ENCODE measurements at regions not wholly inside any gene's neighbourhood (a gene's known extent, or its start where the extent isn't known, plus 50 kb on each side); places are given as distances from the start of the nearest gene placed in this dataset.

DNA sequence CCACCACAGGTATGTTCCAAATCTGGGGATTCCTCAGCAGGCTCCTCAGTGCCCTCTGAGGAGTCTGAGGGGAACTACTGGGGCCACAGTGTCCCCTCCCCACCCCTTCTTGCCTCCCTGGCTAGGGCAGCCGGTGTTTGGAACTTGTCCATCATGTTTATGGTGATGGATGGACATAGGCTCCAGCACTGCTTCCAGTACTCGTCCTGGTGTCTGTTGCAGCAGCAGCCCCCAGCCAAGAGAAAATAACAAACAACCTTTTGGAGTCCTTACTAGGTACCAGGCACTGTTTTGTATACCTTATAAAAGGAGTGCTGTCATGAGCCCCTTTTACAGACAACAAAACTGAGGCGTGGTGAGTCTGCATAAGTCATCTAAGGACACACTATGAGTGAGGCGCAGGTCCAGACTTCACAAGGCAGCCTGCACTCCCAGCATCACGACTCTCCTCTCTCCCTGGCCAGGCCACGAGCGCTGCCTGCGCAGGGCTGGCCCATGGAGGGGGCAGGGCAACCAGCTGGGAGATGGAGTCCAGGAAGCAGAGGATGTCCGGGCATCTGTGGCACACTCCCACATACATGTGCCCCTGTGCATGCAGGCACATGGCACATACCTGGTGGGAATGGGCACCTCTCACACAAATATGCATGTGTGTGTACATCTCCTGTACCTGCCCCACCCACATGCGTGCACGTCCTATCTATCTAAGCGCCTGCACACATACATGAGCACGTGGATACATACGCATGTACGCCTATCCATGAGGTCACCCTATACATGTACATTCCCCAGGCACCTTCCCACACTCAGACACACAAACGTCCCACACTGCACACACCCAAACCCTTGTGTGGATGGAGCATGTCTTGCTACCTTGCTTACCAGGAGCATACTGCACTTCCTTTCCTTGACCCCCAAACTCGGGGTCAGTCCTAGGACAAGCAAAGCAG, 152.7 kb downstream of the VEGFA start:
- DNase-seq (ENCODE audit: low spot score), result no peak

DNA sequence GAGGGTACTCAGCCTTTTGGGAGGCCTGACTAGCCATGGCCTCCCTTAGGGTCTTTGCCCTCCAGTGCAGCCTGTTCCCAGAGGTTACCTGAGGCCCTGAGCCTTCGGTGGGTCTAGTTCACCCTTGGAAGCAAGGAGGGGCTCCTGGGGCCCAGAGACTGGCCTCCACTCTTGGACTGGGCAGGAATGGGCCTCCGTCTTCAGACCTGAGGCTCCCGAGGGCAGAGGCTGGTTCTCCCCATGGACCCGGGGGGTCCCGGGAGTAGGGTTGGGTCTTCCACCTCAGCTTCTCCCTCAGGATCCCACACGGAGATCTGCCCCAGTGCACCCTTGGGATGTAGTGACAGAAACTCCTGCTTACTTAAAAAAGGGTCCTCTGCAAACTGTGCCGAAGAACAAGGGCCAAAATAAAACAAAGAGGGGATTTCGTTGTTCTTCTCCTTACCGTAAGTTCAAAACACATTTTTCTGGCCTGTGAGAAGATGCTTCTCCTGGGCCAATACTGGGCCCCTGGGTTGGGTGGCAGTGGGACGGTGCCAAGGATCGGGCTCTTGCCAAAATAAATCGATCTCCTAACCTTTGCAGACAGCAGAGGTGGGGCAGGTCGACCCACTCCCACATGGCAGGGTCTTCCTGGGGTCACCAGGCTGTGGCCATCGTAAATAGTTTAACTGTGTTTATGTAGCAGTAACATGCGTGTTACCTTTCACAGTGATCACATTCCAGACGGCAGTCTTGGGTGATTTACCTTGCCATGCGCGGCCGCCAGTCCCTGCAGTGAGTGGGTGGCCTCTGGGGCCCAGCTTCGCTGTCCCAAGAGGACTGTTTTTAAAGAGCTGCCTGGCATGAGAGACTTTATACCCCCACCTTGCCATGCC, 151.8 kb downstream of the VEGFA start:
- DNase-seq (ENCODE audit: low spot score), result no peak

DNA sequence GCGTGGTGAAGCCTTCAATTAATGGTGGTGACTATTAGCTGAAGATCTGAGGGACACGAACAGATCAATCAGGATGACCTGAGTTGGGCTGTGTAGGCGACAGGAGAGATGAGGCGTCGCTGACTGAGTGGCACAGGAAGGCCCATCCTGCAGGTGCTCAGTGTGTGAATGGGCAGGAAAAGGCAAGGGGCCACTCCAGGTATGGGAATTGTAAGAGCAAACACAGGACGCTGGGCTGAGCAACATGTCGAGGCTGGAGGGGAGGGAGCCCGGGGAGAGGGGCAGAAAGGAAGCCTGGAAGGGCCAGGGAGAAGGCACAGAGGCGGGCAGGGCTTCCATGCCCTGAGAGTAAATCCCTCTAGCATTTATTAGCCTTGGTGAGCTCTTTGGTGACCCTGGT, 151.0 kb downstream of the VEGFA start:
- no peak for DNase-seq (ENCODE audit: low spot score)

DNA sequence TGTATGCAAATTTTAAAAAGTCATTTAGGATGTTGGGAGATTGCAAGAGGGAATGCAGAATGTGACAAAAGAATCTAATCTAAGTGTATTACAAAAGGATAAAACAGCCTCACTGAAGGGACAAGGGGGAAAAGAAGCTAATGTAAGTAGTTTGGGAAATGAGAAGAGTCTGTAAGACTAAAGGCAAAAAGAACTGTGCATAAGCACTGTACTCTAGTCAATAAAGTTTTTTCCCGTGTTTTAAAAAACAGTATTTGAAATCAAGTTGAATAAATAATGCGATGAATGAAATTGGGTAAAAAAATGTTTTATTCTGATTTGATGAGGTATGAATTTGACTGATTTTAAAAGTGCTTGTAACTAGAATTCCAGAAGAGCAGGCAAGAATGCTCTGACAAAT, 149.8 kb downstream of the VEGFA start:
- no peak for DNase-seq (ENCODE audit: low spot score)

DNA sequence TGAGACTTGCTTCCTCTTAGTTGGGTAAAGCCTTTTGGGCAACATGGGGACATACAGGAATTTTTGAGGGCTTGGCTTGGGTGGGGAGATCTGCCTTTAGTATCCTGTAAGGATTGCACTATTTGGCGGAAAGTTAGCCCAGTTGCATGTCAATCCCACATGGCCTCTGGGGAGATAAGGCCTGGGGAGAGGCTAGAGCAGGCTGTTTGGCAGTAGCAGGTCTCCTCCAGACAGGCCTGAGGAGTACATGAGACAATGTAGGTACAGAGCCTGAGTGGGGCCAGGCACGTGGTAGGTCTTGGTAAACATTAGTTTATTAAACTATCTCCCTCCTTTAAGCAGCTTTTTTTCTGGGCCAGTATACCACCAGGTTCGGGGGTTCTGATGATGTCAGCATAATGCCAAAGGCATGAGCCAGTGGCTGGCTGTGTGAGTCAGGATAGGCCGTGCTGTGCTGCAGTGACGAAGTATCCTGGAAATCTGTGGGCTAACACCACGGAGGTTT, 147.9 kb downstream of the VEGFA start:
- DNase-seq (ENCODE audit: low spot score), result peak; percentile 83

DNA sequence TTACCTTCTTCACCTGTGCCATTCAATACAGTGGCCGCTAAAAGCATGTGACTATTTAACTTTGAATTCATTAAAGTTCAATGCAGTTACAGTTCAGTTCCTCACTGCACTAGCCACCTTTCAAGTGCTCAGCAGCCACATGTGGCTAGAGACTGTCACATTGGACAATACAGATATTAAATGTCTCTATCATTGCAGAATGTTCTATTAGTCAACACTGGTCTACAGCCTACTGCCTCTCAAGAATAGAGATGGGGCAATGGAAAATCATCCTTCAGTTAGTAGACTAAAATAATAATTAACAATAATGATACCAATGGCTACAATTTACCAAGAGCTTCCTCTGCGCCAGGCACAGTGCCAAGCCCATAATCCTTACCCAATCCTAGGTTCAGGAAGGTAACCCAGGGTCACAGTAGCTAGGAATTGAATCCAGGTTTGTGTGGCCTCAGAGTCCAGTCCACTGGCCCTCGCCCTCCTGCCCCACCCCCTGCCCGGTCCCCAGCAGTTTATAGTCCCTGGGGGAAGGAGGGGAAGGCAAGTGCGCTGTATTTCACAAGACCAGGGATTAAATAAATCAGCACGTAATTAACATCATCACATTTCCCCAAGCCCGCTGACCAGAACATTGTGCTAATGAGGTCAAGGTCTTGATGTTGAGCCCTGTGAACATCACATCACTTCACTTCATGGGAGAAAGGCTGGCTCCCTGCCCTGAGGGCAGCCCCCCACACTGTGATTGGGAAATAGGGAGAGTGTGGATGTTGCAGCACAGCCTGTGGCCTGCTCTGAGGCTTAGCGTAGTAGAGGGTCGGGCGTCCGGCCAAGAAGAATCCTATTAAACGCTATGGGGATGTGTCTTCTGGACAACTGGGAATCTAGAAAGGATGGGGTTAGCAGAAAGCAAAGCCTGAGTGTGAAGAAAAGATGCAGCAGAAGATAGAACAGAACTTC, 147.2 kb downstream of the VEGFA start:
- DNase-seq (ENCODE audit: low spot score), result peak; percentile 92

DNA sequence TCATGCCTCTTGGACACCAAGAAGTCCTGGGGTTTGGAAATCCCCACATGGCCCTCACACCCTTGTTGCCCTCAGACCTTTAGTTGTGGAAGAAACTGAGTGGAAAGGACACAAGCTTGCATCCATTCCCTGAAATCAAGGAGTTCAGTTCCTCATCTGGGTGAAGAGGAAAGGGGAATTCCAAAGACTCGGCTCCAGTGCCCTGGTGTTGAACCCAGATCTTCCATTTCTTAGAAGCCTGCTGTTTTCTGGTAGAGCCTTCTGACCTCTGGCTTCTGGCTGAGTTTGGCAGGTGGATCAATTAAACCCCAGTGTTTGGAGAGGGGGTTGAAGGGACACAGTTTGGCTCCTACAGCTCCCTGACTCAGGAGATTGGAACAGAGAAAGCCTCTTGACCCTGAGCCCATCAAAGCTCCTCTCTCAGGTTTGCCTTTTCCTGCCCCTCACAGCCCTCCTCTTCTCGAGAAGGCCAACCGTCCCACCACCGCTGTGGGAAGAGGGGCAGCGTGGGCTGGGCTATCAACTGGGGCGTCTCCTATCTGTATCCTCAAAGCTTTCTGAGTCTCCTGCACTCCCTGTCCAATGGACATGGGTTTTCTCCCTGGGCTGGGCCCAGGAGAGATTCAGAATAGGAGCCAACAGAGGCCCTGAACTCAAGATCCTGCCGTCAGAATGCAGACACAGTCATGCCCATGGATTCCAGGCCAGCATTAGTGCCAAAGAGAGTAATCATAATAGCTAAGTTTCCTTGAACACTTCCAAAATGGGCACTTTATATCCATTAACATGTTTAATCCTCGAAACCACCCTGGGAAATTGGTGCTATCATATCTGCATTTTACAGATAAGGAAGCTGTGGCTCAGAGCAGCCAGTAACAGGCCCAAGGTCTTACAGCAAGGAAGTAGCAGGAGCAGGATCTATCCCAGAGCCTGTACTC, 146.2 kb downstream of the VEGFA start:
- DNase-seq (ENCODE audit: low spot score), result peak; percentile 38

DNA sequence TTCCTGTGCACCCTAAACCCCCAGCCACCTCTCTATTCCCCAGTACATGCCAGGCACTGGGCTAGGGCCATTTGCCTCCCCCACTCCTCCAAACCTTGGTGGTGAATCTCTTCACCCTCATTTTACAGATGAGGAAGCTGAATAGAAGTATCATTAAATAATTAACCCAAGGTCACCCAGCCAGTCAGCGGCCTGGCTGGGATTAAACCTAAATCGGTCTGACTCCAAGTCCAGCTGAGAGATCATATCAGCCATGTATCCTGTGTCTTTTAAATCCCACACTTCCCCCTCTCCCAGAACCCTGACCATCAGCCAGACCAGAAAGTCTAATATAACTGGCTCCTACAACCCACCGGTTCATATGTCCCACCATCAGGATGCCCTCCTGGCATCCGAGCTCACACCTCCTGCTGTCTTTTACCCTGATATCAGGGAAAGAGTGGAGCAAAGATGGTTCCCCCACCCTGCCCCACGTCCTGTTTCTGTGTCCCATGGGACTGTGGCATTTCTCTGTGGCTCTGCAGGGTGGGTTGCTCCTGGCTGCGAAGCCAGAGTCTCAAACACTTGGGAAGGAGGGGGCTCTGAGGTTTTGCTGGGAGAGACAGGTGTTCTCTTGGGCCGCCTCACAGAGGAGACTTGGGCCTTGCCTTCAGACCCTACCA, 145.3 kb downstream of the VEGFA start:
- DNase-seq (ENCODE audit: low spot score), result no peak

DNA sequence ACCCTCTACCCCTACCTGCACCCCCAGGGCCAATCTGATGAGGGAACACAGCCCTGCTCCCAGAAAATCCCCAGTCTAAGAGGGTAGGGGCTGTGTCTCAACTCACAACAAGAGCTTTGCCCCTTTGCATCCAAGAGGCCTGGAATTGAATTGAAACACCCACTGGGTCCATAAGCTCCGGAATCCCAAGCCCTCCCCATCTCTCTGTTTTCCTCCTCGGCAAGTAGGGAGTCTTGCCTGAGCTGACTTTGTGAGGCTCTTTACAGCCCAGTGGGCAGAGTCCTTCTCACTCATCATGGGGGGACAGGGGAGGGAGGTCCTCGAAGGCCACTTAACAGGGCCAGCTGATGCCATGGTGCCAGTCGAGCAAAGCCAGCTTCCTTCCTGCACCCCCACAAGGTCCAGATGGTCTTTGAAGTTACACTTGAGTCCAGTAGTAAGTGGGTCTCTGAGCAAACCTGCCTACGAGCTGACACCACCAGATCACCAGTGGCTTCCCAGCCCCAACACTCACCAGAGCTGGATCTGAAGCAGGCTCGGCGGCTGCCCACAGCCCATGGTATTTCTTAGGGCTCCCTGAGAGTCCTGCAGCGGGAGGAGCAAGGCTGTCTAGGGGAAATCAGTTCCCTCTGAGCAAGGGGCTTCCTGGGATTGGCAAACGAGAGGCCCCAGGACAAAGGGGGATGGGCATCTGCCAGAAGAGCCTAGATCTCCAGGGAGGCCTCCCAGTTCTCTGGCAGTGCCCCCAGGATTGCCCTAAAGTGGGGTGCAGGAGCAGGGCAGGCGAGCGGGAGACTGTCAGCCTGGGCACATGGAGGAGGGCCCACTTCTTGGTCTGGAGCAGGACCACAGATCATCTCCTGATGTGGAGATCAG, 144.5 kb downstream of the VEGFA start:
- DNase-seq (ENCODE audit: low spot score), result peak; percentile 28

DNA sequence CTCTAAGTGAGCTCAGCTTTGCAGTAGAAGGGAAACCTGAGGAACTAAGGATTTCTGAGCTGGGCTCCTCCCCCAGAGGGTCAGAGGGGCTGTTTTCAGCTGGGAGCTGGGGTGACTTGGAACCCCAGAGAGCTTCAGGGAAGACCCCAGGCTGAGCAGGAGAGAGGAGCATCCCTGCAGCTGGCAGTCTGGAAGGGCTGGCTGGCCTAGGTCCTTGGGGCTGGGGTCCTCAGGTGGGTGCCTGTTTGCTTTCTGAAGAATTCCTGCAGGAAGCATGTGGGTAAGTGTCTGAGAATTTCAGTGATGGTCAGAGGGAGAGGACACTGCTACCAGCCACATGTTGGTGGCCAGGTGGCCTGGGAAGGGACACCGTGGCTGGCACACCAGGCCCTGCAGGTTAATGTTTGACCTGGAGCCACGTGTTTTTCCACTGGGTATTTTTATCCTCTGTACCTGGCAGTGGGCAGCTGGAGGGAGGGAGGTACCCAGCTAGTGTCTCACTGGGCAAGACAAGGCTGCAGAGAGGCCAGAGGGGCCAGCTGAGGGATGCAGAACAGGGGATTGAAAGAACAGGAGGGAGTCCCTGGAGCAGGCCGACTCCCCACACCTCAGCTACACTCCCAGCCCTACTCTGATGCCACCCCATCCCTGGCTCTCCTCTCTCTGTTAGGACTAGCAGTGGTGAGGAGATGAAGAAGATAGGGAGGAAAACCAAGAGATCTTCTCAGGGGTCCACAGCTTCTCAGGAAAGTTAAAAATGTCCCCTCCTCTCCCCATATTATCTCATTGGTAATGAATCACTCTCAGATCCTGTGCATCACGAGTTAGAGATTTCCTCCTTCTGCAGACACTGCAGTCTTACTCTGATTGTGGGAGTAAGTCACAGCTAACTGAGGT, 143.6 kb downstream of the VEGFA start:
- DNase-seq (ENCODE audit: low spot score), result peak; percentile 56

DNA sequence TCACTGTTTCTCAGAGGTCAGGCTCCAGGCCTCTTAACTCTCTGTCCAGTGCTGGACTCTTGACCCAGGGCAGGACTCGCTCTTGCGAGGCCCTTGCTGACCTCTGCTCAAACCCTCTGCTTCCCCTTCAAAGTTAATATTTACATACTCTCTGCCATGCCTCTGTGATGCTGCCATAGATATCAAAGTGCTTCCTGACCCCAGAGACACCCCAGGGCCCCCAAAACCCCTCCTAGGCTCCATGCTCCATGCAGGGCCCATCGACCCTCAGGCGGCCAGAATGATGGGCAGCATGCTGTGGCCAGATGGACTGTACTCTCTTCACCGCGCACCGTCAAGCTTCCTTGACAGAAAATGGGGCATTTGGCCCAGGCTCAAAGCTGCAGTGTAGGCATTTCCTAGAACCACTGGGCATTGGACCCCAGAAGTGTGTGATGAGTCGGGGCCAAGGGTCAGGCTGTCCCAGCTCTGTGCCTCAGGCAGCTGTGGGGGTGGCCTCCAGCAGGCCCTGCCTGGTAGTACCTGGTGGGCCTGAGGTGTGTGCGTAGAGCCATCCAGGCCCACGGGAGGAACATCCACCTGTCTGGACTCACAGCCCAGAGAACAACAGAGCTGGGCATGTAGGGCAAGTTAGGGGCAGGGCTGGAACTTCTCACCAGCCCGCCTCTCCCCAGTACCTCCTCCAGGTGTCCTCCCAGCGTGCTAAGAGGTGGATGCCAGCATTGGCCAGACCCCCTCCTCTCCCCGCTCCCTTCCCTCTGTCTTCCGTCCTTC, 142.8 kb downstream of the VEGFA start:
- DNase-seq (ENCODE audit: low spot score), result no peak

DNA sequence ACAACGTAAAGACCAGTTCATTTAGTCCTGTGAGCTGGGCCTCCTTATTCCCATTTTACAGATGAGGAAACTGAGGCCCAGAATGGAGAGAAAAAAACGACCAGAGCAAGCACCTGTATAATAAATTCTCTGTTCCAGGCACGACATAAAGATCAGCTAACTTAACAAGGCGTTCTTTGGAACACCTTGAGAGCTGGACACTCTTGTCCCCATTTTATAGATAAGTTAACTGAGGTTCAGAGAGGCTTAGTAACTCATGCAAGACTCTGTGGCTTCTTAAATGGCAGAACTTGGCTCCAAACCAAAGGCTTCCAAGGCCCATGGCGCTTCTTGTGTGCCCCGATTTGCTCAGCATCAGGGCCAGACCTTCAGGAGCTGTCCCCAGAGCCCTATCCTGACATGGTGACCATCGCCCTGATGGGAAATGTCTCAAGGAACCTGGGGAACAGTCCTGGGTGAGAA, 142.1 kb downstream of the VEGFA start:
- DNase-seq (ENCODE audit: low spot score), result no peak

DNA sequence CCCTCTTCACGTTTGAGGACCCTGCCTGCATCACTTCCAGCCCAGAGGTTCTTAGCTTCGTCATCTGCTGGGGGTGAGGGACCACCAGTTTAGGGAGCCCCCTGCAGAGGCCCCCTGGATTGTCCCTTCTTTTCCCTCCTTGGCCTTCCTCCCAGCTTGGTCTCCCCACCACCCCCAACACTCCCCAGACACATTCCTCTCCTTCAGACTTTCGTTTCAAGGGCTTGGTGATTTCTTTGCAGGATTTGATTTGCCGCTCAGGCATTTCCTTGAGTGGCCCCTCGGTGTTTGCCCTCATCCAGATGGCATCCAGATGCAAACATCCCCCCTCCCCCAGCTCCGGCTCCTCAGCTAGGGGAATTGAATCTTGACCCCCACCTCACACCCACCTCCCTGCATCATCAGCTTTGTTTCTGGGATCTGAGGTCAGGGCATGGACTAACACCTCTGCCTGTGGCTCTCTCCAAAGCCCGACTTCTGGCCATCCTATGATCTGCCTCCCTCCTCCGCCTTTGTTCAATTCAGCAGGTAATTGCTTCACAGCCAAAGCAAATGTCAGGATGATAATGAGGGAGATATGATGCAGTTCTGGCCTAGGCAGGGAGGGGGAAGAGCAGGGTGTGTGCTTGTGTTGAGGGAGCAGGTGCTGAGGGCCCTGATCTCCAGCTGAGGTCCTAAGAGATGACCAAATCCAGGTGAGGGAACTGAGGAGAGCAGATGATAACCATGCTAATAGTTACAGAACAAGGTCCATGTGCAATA, 141.5 kb downstream of the VEGFA start:
- DNase-seq (ENCODE audit: low spot score), result no peak

DNA sequence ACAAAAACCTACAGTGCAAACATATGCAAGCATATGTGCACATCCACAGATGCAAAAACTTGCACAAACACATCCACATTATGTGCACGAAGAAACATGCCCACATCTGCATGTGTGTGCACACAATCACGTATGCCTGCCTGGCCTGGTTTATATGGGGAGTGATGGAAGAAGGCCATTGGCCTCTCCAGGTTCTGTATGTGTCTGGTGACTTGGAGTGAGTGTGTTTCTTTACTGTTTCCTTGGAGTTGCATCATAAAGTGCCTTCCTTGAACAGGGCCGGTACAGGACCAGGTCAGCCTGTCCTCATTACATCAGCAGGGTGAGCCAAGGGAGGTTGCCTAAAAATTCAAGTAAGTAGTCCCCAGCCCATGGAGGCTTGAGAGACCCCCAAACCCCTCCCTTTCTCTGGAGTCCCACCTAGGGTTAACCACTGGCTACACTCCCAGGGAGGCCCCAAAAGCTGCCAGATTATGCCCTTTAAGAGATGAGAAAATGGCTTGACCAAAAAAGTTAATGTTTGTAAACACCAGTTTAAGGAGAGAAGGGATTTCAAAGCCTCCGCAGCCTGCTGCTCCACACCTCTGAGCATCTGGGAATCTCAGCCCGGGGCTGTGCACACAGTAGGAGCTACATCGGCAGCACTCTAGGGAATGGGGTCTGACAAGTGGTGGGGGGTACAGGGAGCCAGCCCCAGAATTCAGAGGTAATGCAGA, 140.8 kb downstream of the VEGFA start:
- peak; percentile 67 for DNase-seq (ENCODE audit: low spot score)

DNA sequence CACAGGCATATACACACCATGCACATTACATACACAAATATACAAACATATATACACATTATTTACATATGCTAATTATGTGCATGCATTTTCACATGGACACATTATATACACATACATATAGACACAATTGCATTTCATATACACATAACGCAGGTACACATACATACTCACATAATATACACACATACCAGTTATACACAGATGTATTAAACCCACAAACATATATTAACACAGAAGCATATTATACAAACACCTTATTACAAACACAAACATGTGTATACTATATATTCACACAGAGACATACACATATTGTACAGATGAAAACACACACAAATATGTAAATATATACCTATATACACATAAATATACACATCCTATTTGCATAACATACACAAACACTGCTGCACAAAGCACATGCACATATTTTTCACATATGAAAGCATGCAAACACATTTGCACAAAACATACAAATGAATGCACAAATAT, 140.2 kb downstream of the VEGFA start:
- no peak for DNase-seq (ENCODE audit: low spot score)

Data from umbilical cord (tissue), 1 donor.